ENCODE measurements at regions not wholly inside any gene's neighbourhood (a gene's known extent, or its start where the extent isn't known, plus 50 kb on each side); places are given as distances from the start of the nearest gene placed in this dataset.

GRCh38 chr11:91673705-91674104 lies 550.9 kb upstream of the FAT3 start:
- intact Hi-C loops (cut with micrococcal nuclease; ENCODE audit: unreplicated experiment): no loop called here
- Mint-ChIP-seq H3K27me3 (ENCODE audit: insufficient read depth, unreplicated experiment) (no peaks in the 10 kb centered on the region), H3K36me3 (ENCODE audit: insufficient read depth, unreplicated experiment) (no peaks in the 10 kb centered on the region), H3K27ac (ENCODE audit: unreplicated experiment) (no peak overlapping the region), H3K9me3 (ENCODE audit: unreplicated experiment) (peaks cover 27% of the 10 kb centered on the region), H3K4me3 (ENCODE audit: unreplicated experiment) (no peak overlapping the region), H3K4me1 (ENCODE audit: low read depth, unreplicated experiment) (peaks cover 7% of the 10 kb centered on the region)
- POLR2A ChIA-PET: no interaction called here
- Histone ChIP-seq H3K4me1 (peaks cover 8% of the 10 kb centered on the region), H3K9me3 (peaks cover 5% of the 10 kb centered on the region; the same call in 1 of the 2 replicates), H3K27me3 (replicated peaks; ENCODE audit: control insufficient read depth, insufficient read depth, low read length) (no peaks in the 10 kb centered on the region), H3K36me3 (ENCODE audit: control insufficient read depth, insufficient read depth, low read length) (no peaks in the 10 kb centered on the region), H3K4me3 (ENCODE audit: low read depth, low read length) (no peak overlapping the region)
- TF ChIP-seq CTCF (IDR thresholded peaks at IDR 0.05; ENCODE audit: insufficient read depth in 1 of 2, low read depth in 1 of 2, low read length in 1 of 2, severe bottlenecking in 1 of 2, unreplicated experiment in 1 of 2): no peak
- no peak for DNase-seq
- BruUV-seq (replicated peaks): no TSS peak
- CTCF ChIA-PET: no interaction called here

- Histone ChIP-seq H3K4me3 (ENCODE audit: low read depth, low read length) (no peak overlapping the region), H3K9me3 (no peaks in the 10 kb centered on the region; the same call in 1 of the 2 replicates), H3K36me3 (ENCODE audit: control insufficient read depth, insufficient read depth, low read length) (no peaks in the 10 kb centered on the region), H3K27me3 (replicated peaks; ENCODE audit: control insufficient read depth, insufficient read depth, low read length) (no peaks in the 10 kb centered on the region), H3K4me1 (no peaks in the 10 kb centered on the region)
- TF ChIP-seq CTCF (IDR thresholded peaks at IDR 0.05; ENCODE audit: insufficient read depth in 1 of 2, low read depth in 1 of 2, low read length in 1 of 2, severe bottlenecking in 1 of 2, unreplicated experiment in 1 of 2): no peak
- Mint-ChIP-seq H3K27me3 (ENCODE audit: insufficient read depth, unreplicated experiment) (no peaks in the 10 kb centered on the region), H3K36me3 (ENCODE audit: insufficient read depth, unreplicated experiment) (no peaks in the 10 kb centered on the region), H3K4me3 (ENCODE audit: unreplicated experiment) (no peak overlapping the region), H3K4me1 (ENCODE audit: low read depth, unreplicated experiment) (peaks cover 11% of the 10 kb centered on the region), H3K9me3 (ENCODE audit: unreplicated experiment) (no peaks in the 10 kb centered on the region), H3K27ac (ENCODE audit: unreplicated experiment) (no peak overlapping the region)
- no TSS peak for BruUV-seq (replicated peaks)
- ChIA-PET CTCF (no interaction called here), POLR2A (no interaction called here)
- DNase-seq: no peak
- intact Hi-C loops (cut with micrococcal nuclease; ENCODE audit: unreplicated experiment): no loop called here
Measured at GRCh38 chr11:91664521-91664920, 560.1 kb upstream of the FAT3 start.

- H3K9me3 Mint-ChIP-seq (ENCODE audit: unreplicated experiment): no peaks in the 10 kb centered on the region
- ChIA-PET POLR2A (no interaction called here), CTCF (no interaction called here)
- H3K4me3 ChIP-seq (ENCODE audit: low read depth, low read length): no peak overlapping the region
- peaks cover 7% of the 10 kb centered on the region for H3K4me1 ChIP-seq
- no peak for TF ChIP-seq CTCF (IDR thresholded peaks at IDR 0.05; ENCODE audit: insufficient read depth in 1 of 2, low read depth in 1 of 2, low read length in 1 of 2, severe bottlenecking in 1 of 2, unreplicated experiment in 1 of 2)
- H3K9me3 ChIP-seq: no peaks in the 10 kb centered on the region; the same call in 1 of the 2 replicates
- intact Hi-C loops (cut with micrococcal nuclease; ENCODE audit: unreplicated experiment): loop anchor here (2.0 kb wide), 1 partner anchor 43 kb away; no protein-coding TSS in a partner anchor
- no peaks in the 10 kb centered on the region for H3K36me3 Mint-ChIP-seq (ENCODE audit: insufficient read depth, unreplicated experiment)
- H3K4me1 Mint-ChIP-seq (ENCODE audit: low read depth, unreplicated experiment): peaks cover 11% of the 10 kb centered on the region
- H3K27ac Mint-ChIP-seq (ENCODE audit: unreplicated experiment): no peak overlapping the region
- no peak overlapping the region for H3K4me3 Mint-ChIP-seq (ENCODE audit: unreplicated experiment)
- no peaks in the 10 kb centered on the region for H3K27me3 Mint-ChIP-seq (ENCODE audit: insufficient read depth, unreplicated experiment)
- DNase-seq: no peak
- no TSS peak for BruUV-seq (replicated peaks)
- no peaks in the 10 kb centered on the region for H3K36me3 ChIP-seq (ENCODE audit: control insufficient read depth, insufficient read depth, low read length)
- no peaks in the 10 kb centered on the region for H3K27me3 ChIP-seq (replicated peaks; ENCODE audit: control insufficient read depth, insufficient read depth, low read length)
Measured at GRCh38 chr11:91660036-91660435, 564.6 kb upstream of the FAT3 start.

Measured in Caco-2 (cell line).